Sigmoid colon (tissue), 3 donors: ENCODE measurements at regions not wholly inside any gene's neighbourhood (a gene's known extent, or its start where the extent isn't known, plus 50 kb on each side); places are given as distances from the start of the nearest gene placed in this dataset.

ENCODE experiments used
- POLR2A ChIP-seq, 2 donors: fragments of 450-650 bp; IDR thresholded peaks; one replicate each; pipeline ENCODE4 v1.6.1; 2016; ENCODE audit warnings: antibody characterized with exemption in 2 of 2, mild to moderate bottlenecking in 2 of 2, moderate library complexity in 2 of 2
- TF ChIP-seq, protein P1 (sequence below), 4 experiments: fragments of 450-650 bp in 3 of 4; fragments of 200-600 bp in 1 of 4; IDR thresholded peaks; one replicate each; pipeline ENCODE4 v1.5.1; 2016 to 2019; ENCODE audit warnings: antibody characterized with exemption in 4 of 4, mild to moderate bottlenecking in 3 of 4, moderate library complexity in 2 of 4

- no peak for TF ChIP-seq POLR2A (IDR thresholded peaks at IDR 0.05)
- TF ChIP-seq, protein P1, sequence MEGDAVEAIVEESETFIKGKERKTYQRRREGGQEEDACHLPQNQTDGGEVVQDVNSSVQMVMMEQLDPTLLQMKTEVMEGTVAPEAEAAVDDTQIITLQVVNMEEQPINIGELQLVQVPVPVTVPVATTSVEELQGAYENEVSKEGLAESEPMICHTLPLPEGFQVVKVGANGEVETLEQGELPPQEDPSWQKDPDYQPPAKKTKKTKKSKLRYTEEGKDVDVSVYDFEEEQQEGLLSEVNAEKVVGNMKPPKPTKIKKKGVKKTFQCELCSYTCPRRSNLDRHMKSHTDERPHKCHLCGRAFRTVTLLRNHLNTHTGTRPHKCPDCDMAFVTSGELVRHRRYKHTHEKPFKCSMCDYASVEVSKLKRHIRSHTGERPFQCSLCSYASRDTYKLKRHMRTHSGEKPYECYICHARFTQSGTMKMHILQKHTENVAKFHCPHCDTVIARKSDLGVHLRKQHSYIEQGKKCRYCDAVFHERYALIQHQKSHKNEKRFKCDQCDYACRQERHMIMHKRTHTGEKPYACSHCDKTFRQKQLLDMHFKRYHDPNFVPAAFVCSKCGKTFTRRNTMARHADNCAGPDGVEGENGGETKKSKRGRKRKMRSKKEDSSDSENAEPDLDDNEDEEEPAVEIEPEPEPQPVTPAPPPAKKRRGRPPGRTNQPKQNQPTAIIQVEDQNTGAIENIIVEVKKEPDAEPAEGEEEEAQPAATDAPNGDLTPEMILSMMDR (IDR thresholded peaks at IDR 0.05): no peak
These were observed 125.5 kb upstream of the SMIM21 start for GRCh38 chr18:75553021-75553420.
